ENCODE measurements at regions not wholly inside any gene's neighbourhood (a gene's known extent, or its start where the extent isn't known, plus 50 kb on each side); places are given as distances from the start of the nearest gene placed in this dataset.
A peak's percentile ranks its signal among the peaks of the same experiment; 100 is the strongest.

DNA sequence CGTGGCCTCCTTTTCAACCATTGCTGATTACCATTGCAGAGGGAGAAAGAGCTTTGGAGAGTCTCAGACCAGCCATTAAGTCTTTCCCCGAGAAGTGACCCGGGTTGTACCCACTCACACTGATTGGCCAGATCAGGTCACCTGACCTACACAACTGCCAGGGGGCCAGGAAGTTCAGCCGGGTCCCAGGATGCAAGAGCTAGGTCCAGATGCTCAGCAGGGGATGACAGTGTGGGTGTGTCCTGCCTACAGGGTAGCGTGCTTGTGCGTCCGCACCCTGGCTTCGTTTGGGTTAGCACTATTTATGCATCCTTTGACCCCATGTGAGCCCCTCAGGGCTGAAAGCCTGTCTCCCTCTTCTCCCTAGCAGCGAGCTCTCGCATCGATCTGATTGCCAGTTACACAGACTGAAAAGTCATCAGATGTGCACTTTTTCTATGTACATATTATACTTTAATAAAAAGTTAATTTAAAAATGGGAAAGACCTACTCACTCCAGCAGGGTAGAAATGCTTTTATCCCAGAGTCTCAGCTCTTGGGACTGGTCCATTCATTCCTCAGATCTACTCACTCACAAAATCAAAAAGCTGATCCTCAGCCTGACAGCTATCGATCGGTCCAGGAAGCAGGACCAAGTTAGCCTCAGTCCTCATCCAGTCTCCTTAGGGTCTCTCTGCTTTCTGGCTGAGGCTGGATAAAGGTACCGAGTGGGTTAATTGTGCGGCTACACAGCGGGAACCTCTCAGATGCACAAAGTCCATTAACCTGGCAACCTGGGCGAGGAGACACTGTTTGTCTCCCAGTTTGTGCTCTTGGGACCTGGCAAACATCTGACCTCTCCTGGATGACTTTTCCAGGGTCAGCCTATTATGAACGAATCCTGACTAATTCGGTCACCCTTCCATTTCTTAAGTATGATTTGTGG lies 68.0 kb downstream of the SERPINA3 start (continued):
- TF ChIP-seq RXRA (CRISPR knock-in tag; IDR thresholded peaks at IDR 0.05) (peak; percentile 65; the same call in 1 of the 2 replicates), SNAI1 (CRISPR knock-in tag; IDR thresholded peaks at IDR 0.05; ENCODE audit: borderline replicate concordance) (no peak), MED1 (CRISPR knock-in tag; IDR thresholded peaks at IDR 0.05) (peak; percentile 85), HOXA7 (CRISPR knock-in tag; IDR thresholded peaks at IDR 0.05) (no peak), ZNF670 (CRISPR knock-in tag; IDR thresholded peaks at IDR 0.05; ENCODE audit: borderline replicate concordance) (no peak), ZBTB7A (CRISPR knock-in tag; IDR thresholded peaks at IDR 0.05) (no peak), THYN1 (CRISPR knock-in tag; IDR thresholded peaks at IDR 0.05; ENCODE audit: borderline replicate concordance, low read depth) (no peak), ZNF709 (CRISPR knock-in tag; IDR thresholded peaks at IDR 0.05) (peak; percentile 47; the same call in 1 of the 2 replicates), ZNF256 (CRISPR knock-in tag; conservative IDR thresholded peaks at IDR 0.05) (no peak), ZSCAN29 (CRISPR knock-in tag; conservative IDR thresholded peaks at IDR 0.05) (peak; percentile 74), ZNF589 (CRISPR knock-in tag; conservative IDR thresholded peaks at IDR 0.05) (no peak), TOPORS (CRISPR knock-in tag; IDR thresholded peaks at IDR 0.05) (no peak), DNMT1 (CRISPR knock-in tag; IDR thresholded peaks at IDR 0.05) (no peak), CHCHD3 (CRISPR knock-in tag; IDR thresholded peaks at IDR 0.05) (no peak)
- TF ChIP-seq, protein P1, sequence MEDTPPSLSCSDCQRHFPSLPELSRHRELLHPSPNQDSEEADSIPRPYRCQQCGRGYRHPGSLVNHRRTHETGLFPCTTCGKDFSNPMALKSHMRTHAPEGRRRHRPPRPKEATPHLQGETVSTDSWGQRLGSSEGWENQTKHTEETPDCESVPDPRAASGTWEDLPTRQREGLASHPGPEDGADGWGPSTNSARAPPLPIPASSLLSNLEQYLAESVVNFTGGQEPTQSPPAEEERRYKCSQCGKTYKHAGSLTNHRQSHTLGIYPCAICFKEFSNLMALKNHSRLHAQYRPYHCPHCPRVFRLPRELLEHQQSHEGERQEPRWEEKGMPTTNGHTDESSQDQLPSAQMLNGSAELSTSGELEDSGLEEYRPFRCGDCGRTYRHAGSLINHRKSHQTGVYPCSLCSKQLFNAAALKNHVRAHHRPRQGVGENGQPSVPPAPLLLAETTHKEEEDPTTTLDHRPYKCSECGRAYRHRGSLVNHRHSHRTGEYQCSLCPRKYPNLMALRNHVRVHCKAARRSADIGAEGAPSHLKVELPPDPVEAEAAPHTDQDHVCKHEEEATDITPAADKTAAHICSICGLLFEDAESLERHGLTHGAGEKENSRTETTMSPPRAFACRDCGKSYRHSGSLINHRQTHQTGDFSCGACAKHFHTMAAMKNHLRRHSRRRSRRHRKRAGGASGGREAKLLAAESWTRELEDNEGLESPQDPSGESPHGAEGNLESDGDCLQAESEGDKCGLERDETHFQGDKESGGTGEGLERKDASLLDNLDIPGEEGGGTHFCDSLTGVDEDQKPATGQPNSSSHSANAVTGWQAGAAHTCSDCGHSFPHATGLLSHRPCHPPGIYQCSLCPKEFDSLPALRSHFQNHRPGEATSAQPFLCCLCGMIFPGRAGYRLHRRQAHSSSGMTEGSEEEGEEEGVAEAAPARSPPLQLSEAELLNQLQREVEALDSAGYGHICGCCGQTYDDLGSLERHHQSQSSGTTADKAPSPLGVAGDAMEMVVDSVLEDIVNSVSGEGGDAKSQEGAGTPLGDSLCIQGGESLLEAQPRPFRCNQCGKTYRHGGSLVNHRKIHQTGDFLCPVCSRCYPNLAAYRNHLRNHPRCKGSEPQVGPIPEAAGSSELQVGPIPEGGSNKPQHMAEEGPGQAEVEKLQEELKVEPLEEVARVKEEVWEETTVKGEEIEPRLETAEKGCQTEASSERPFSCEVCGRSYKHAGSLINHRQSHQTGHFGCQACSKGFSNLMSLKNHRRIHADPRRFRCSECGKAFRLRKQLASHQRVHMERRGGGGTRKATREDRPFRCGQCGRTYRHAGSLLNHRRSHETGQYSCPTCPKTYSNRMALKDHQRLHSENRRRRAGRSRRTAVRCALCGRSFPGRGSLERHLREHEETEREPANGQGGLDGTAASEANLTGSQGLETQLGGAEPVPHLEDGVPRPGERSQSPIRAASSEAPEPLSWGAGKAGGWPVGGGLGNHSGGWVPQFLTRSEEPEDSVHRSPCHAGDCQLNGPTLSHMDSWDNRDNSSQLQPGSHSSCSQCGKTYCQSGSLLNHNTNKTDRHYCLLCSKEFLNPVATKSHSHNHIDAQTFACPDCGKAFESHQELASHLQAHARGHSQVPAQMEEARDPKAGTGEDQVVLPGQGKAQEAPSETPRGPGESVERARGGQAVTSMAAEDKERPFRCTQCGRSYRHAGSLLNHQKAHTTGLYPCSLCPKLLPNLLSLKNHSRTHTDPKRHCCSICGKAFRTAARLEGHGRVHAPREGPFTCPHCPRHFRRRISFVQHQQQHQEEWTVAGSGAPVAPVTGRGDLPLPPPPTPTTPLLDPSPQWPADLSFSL (CRISPR knock-in tag; IDR thresholded peaks at IDR 0.05) = peak; percentile 49; the same call in 1 of the 2 replicates
- TF ChIP-seq, protein P2, sequence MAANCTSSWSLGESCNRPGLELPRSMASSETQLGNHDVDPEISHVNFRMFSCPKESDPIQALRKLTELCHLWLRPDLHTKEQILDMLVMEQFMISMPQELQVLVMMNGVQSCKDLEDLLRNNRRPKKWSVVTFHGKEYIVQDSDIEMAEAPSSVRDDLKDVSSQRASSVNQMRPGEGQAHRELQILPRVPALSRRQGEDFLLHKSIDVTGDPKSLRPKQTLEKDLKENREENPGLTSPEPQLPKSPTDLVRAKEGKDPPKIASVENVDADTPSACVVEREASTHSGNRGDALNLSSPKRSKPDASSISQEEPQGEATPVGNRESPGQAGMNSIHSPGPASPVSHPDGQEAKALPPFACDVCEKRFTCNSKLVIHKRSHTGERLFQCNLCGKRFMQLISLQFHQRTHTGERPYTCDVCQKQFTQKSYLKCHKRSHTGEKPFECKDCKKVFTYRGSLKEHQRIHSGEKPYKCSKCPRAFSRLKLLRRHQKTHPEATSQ (CRISPR knock-in tag; IDR thresholded peaks at IDR 0.05; ENCODE audit: borderline replicate concordance) = no peak
- TF ChIP-seq, protein P3, sequence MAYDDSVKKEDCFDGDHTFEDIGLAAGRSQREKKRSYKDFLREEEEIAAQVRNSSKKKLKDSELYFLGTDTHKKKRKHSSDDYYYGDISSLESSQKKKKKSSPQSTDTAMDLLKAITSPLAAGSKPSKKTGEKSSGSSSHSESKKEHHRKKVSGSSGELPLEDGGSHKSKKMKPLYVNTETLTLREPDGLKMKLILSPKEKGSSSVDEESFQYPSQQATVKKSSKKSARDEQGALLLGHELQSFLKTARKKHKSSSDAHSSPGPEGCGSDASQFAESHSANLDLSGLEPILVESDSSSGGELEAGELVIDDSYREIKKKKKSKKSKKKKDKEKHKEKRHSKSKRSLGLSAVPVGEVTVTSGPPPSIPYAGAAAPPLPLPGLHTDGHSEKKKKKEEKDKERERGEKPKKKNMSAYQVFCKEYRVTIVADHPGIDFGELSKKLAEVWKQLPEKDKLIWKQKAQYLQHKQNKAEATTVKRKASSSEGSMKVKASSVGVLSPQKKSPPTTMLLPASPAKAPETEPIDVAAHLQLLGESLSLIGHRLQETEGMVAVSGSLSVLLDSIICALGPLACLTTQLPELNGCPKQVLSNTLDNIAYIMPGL (CRISPR knock-in tag; IDR thresholded peaks at IDR 0.05; ENCODE audit: borderline replicate concordance in 1 of 2, low read depth in 1 of 2) = peak in 1 of 2 experiments; percentile 41; a peak in 1 of 4 replicates
- TF ChIP-seq, protein P4, sequence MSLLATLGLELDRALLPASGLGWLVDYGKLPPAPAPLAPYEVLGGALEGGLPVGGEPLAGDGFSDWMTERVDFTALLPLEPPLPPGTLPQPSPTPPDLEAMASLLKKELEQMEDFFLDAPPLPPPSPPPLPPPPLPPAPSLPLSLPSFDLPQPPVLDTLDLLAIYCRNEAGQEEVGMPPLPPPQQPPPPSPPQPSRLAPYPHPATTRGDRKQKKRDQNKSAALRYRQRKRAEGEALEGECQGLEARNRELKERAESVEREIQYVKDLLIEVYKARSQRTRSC (CRISPR knock-in tag; IDR thresholded peaks at IDR 0.05; ENCODE audit: low read depth) = no peak

All from HepG2 (cell line).